ENCODE measurements at regions not wholly inside any gene's neighbourhood (a gene's known extent, or its start where the extent isn't known, plus 50 kb on each side); places are given as distances from the start of the nearest gene placed in this dataset.
"Not testable (repeated sequence)": the region's sequence is repeated elsewhere in the genome, so short reads cannot be mapped to it uniquely, and the experiment has no call there.

- Histone ChIP-seq H3K36me3 (ENCODE audit: control insufficient read depth in 2 of 2, extremely low read depth in 1 of 2, insufficient read depth in 2 of 2, low read length in 2 of 2) (no peaks in the 10 kb centered on the region), H3K9me3 (ENCODE audit: control insufficient read depth, low read depth, low read length) (no peaks in the 10 kb centered on the region), H3K27ac (ENCODE audit: control insufficient read depth, insufficient read depth, low read length) (no peak overlapping the region), H3K9me1 (ENCODE audit: control insufficient read depth, extremely low read depth, insufficient read depth, low read length) (no peaks in the 10 kb centered on the region), H3K79me2 (ENCODE audit: control insufficient read depth, insufficient read depth, low read length) (no peaks in the 10 kb centered on the region), H3K4me2 (ENCODE audit: control insufficient read depth, extremely low read depth, insufficient read depth, low read depth, low read length) (no peak overlapping the region), H3K9ac (ENCODE audit: control insufficient read depth, extremely low read depth, insufficient read depth, low read length) (no peak overlapping the region), H4K20me1 (ENCODE audit: control insufficient read depth, extremely low read depth, insufficient read depth, low read length) (no peaks in the 10 kb centered on the region), H2AFZ (ENCODE audit: control insufficient read depth, low read length) (no peak overlapping the region), H3K4me1 (ENCODE audit: control insufficient read depth, extremely low read depth, insufficient read depth, low read length) (peaks cover 25% of the 10 kb centered on the region), H3K27me3 (ENCODE audit: control insufficient read depth, extremely low read depth, insufficient read depth, low read length) (no peaks in the 10 kb centered on the region), H3K4me3 (ENCODE audit: control insufficient read depth in 2 of 3, extremely low read depth in 1 of 3, insufficient read depth in 2 of 3, low read depth in 1 of 3, low read length in 3 of 3) (no peak overlapping the region)
- FAIRE-seq = no peak
- DNase-seq (ENCODE audit: low read depth, low spot score) = no peak
- TF ChIP-seq CTCF (optimal IDR thresholded peaks at IDR 0.05 in 1 of 3, IDR thresholded peaks at IDR 0.05 in 1 of 3, conservative IDR thresholded peaks at IDR 0.05 in 1 of 3; ENCODE audit: extremely low read depth in 1 of 3, insufficient read depth in 2 of 3, low read length in 3 of 3) = no peak
- no peak for TF ChIP-seq EZH2 (IDR thresholded peaks at IDR 0.05; ENCODE audit: low read length)
- dilution Hi-C loops (cut with MboI; ENCODE audit: extremely low pct_ligation_motif_present, low sequenced_read_pairs) = no loop called here
These were observed 77.8 kb upstream of the ZNF281 start for GRCh38 chr1:200487650-200488049.

- Histone ChIP-seq H3K4me1 (ENCODE audit: control insufficient read depth, extremely low read depth, insufficient read depth, low read length) (peaks cover 25% of the 10 kb centered on the region), H3K9ac (ENCODE audit: control insufficient read depth, extremely low read depth, insufficient read depth, low read length) (no peak overlapping the region), H3K36me3 (ENCODE audit: control insufficient read depth in 2 of 2, extremely low read depth in 1 of 2, insufficient read depth in 2 of 2, low read length in 2 of 2) (no peaks in the 10 kb centered on the region), H3K9me3 (ENCODE audit: control insufficient read depth, low read depth, low read length) (no peaks in the 10 kb centered on the region), H4K20me1 (ENCODE audit: control insufficient read depth, extremely low read depth, insufficient read depth, low read length) (no peaks in the 10 kb centered on the region), H3K4me3 (ENCODE audit: control insufficient read depth in 2 of 3, extremely low read depth in 1 of 3, insufficient read depth in 2 of 3, low read depth in 1 of 3, low read length in 3 of 3) (no peak overlapping the region), H3K79me2 (ENCODE audit: control insufficient read depth, insufficient read depth, low read length) (no peaks in the 10 kb centered on the region), H3K27ac (ENCODE audit: control insufficient read depth, insufficient read depth, low read length) (no peak overlapping the region), H3K4me2 (ENCODE audit: control insufficient read depth, extremely low read depth, insufficient read depth, low read depth, low read length) (no peak overlapping the region), H3K27me3 (ENCODE audit: control insufficient read depth, extremely low read depth, insufficient read depth, low read length) (no peaks in the 10 kb centered on the region), H3K9me1 (ENCODE audit: control insufficient read depth, extremely low read depth, insufficient read depth, low read length) (no peaks in the 10 kb centered on the region), H2AFZ (ENCODE audit: control insufficient read depth, low read length) (no peak overlapping the region)
- TF ChIP-seq EZH2 (IDR thresholded peaks at IDR 0.05; ENCODE audit: low read length) (no peak), CTCF (optimal IDR thresholded peaks at IDR 0.05 in 1 of 3, IDR thresholded peaks at IDR 0.05 in 1 of 3, conservative IDR thresholded peaks at IDR 0.05 in 1 of 3; ENCODE audit: extremely low read depth in 1 of 3, insufficient read depth in 2 of 3, low read length in 3 of 3) (no peak)
- FAIRE-seq = no peak
- dilution Hi-C loops (cut with MboI; ENCODE audit: extremely low pct_ligation_motif_present, low sequenced_read_pairs) = no loop called here
- DNase-seq (ENCODE audit: low read depth, low spot score) = no peak
These were observed 76.8 kb upstream of the ZNF281 start for GRCh38 chr1:200486634-200487033.

- H3K4me3 ChIP-seq (ENCODE audit: control insufficient read depth in 2 of 3, extremely low read depth in 1 of 3, insufficient read depth in 2 of 3, low read depth in 1 of 3, low read length in 3 of 3); H3K36me3 ChIP-seq (ENCODE audit: control insufficient read depth in 2 of 2, extremely low read depth in 1 of 2, insufficient read depth in 2 of 2, low read length in 2 of 2); H4K20me1 ChIP-seq (ENCODE audit: control insufficient read depth, extremely low read depth, insufficient read depth, low read length); H2AFZ ChIP-seq (ENCODE audit: control insufficient read depth, low read length); H3K27me3 ChIP-seq (ENCODE audit: control insufficient read depth, extremely low read depth, insufficient read depth, low read length); DNase-seq (ENCODE audit: low read depth, low spot score); H3K9me3 ChIP-seq (ENCODE audit: control insufficient read depth, low read depth, low read length); H3K79me2 ChIP-seq (ENCODE audit: control insufficient read depth, insufficient read depth, low read length); FAIRE-seq; dilution Hi-C loops (cut with MboI; ENCODE audit: extremely low pct_ligation_motif_present, low sequenced_read_pairs); H3K9ac ChIP-seq (ENCODE audit: control insufficient read depth, extremely low read depth, insufficient read depth, low read length); H3K27ac ChIP-seq (ENCODE audit: control insufficient read depth, insufficient read depth, low read length); H3K9me1 ChIP-seq (ENCODE audit: control insufficient read depth, extremely low read depth, insufficient read depth, low read length); H3K4me2 ChIP-seq (ENCODE audit: control insufficient read depth, extremely low read depth, insufficient read depth, low read depth, low read length): not testable (repeated sequence)
- H3K4me1 ChIP-seq (ENCODE audit: control insufficient read depth, extremely low read depth, insufficient read depth, low read length) = peaks cover 25% of the 10 kb centered on the region
These were observed 74.7 kb upstream of the ZNF281 start for GRCh38 chr1:200484438-200484946.
